Subcutaneous abdominal adipose tissue (tissue), 5 donors: ENCODE measurements at regions not wholly inside any gene's neighbourhood (a gene's known extent, or its start where the extent isn't known, plus 50 kb on each side); places are given as distances from the start of the nearest gene placed in this dataset.

Source experiments
- H3K27ac ChIP-seq: one replicate; pipeline ENCODE4 v1.7.0; 2013; ENCODE audit warnings: low read depth, mild to moderate bottlenecking, inconsistent platforms, low read length, moderate library complexity
- H3K27me3 ChIP-seq, 5 donors: one replicate each; pipeline ENCODE4 v1.7.0; 2013; ENCODE audit warnings: low read length in 5 of 5, inconsistent platforms in 1 of 5; ENCODE audit not compliant: control insufficient read depth in 5 of 5, insufficient read depth in 4 of 5
- H3K36me3 ChIP-seq, 5 donors: one replicate each; pipeline ENCODE4 v1.7.0; 2013; ENCODE audit warnings: low read length in 5 of 5; ENCODE audit not compliant: control insufficient read depth in 5 of 5, insufficient read depth in 5 of 5
- H3K4me1 ChIP-seq, 5 donors: one replicate each; pipeline ENCODE4 v1.7.0; 2013; ENCODE audit warnings: low read length in 5 of 5, mild to moderate bottlenecking in 3 of 5, moderate library complexity in 1 of 5; ENCODE audit not compliant: control insufficient read depth in 5 of 5, insufficient read depth in 5 of 5
- H3K4me3 ChIP-seq, 5 donors: one replicate each; pipeline ENCODE4 v1.7.0; 2013; ENCODE audit warnings: low read length in 5 of 5, low read depth in 1 of 5
- H3K9ac ChIP-seq, 5 donors: one replicate each; pipeline ENCODE4 v1.7.0; 2013; ENCODE audit warnings: low read length in 5 of 5, mild to moderate bottlenecking in 4 of 5, moderate library complexity in 3 of 5
- H3K9me3 ChIP-seq, 5 donors: one replicate each; pipeline ENCODE4 v1.7.0; 2013; ENCODE audit warnings: low read length in 5 of 5; ENCODE audit not compliant: control insufficient read depth in 5 of 5
- donor health status: healthy.
- donor health status: healthy.
- donor health status: healthy.
- donor health status: healthy.
- donor health status: healthy.

DNA sequence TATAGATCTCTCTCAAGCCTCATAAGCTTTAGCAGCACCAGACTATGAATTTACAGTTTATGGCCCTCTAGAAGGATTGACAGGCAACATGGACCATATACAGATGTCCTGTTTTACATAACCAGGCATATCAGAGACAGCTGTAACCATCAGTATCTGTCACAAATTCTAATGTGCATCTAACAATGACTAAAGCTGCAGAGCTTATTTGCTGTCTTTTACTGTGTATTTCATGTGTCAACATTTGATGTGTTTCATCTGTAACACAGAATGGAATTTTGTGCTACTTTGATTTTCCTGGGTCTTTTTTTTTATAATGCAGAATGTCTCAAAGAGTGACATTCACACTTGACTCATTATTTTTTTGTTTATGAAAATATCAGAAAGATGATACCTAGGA is 348.3 kb downstream of the SLC16A7 start:
- Histone ChIP-seq H3K36me3 (no peaks in the 10 kb centered on the region), H3K9me3 (no peaks in the 10 kb centered on the region), H3K27ac (no peak overlapping the region), H3K4me3 (no peak overlapping the region), H3K4me1 (no peaks in the 10 kb centered on the region), H3K27me3 (no peaks in the 10 kb centered on the region), H3K9ac (no peak overlapping the region)

DNA sequence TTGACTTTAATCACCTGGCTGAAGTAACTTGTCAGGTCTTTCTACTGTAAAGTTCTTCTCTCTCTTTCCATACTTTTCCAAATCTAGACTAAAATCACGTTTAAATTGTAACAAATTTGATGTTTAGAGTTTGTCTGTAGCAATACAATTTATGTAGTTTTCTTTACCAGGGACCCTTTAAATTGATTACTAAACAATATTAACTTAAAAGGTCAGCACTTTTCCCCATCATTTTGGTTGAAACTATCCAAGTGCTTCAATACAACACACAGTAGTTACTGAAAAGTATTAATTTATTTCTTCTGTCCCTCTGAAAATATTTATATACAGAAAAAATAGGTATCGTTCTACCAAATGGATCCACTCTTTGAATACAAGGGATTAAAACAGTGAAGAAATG is 350.8 kb downstream of the SLC16A7 start:
- Histone ChIP-seq H3K4me1 (no peaks in the 10 kb centered on the region), H3K36me3 (no peaks in the 10 kb centered on the region), H3K9me3 (no peaks in the 10 kb centered on the region), H3K27me3 (no peaks in the 10 kb centered on the region), H3K9ac (no peak overlapping the region), H3K4me3 (no peak overlapping the region), H3K27ac (no peak overlapping the region)

DNA sequence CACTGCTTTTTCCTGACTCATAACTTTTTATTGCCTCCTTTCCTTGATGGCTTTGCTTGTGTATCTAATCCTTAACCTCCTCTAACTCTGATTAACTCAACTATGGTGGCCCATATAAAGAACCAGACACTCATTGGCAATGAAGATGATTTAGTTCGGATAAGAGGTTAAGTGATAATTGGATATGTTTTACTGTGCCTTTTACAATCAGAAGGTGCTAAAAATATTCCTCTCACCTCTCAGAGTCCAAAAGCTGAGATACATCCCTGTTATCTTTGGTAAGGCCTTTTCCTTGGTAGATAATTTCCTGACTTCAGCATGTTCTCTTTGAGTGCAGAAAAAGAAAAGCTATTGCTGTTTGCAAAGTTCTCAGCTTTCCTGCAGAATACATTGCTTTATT is 367.7 kb downstream of the SLC16A7 start:
- H3K27ac ChIP-seq: no peak overlapping the region
- no peaks in the 10 kb centered on the region for H3K36me3 ChIP-seq
- no peak overlapping the region for H3K9ac ChIP-seq
- no peak overlapping the region for H3K4me3 ChIP-seq
- H3K9me3 ChIP-seq: no peaks in the 10 kb centered on the region
- H3K4me1 ChIP-seq: no peaks in the 10 kb centered on the region
- H3K27me3 ChIP-seq: no peaks in the 10 kb centered on the region

DNA sequence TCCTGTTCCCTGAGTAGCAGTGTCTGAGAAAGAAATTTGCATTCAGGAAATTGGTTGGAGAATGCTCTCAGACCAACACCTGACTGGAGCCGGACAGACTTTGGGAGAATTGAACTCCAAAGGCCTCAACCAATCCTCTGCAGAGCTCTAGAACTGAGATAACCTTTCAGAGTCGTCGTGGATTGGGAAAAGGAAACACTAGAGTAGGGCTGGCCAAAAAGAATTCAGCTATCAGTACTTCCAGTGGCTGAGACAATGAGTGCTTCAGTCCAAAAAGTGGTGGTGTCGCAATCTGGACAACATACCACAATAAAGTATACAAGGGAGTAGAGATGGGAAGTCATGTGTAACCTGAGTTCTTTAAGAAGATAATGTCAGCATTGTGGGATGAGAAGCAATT is 377.1 kb downstream of the SLC16A7 start:
- no peak overlapping the region for H3K4me3 ChIP-seq
- H3K4me1 ChIP-seq: no peaks in the 10 kb centered on the region
- H3K36me3 ChIP-seq: no peaks in the 10 kb centered on the region
- H3K9me3 ChIP-seq: no peaks in the 10 kb centered on the region
- no peak overlapping the region for H3K27ac ChIP-seq
- H3K27me3 ChIP-seq: no peaks in the 10 kb centered on the region
- H3K9ac ChIP-seq: no peak overlapping the region

DNA sequence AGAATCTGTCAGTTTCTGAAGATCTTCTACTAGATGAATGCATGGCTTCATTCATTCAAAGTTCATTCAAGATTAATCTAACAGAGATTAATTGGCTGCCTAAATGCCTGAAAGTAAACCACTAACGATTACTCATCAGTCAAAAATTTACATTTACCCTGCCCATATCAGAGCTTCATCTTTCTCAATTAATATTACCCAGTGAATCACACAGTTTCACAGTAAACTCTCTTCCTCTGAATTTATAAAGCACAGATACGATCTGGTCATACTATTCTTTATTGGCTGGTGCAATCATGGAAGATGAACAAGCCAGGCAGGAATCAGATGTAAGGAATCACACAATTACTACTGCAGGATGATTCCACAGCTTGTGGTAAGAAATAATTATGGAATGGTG is 377.7 kb downstream of the SLC16A7 start:
- Histone ChIP-seq H3K9me3 (no peaks in the 10 kb centered on the region), H3K9ac (no peak overlapping the region), H3K4me1 (no peaks in the 10 kb centered on the region), H3K4me3 (no peak overlapping the region), H3K27me3 (no peaks in the 10 kb centered on the region), H3K36me3 (no peaks in the 10 kb centered on the region), H3K27ac (no peak overlapping the region)

DNA sequence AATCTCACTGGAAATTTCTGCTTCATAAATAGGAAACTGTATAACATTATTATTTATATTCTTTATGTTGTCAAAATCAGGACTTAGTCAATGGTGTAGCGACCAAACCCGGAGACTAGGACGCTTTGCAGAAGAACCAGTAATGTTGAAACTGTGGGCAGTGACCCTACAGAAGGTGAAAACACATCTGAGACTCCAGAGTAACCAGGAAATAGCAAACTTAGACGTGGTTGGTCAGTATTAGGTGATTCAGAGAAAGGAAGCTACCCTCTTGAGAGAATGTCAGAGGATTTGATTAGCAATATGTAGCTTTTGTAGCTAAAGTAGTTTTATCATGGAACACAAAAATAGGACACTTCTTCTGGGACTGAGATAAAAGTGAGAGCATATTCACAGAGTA is 381.9 kb downstream of the SLC16A7 start:
- H3K36me3 ChIP-seq: no peaks in the 10 kb centered on the region
- no peaks in the 10 kb centered on the region for H3K9me3 ChIP-seq
- H3K9ac ChIP-seq: no peak overlapping the region
- no peaks in the 10 kb centered on the region for H3K4me1 ChIP-seq
- H3K27ac ChIP-seq: no peak overlapping the region
- no peak overlapping the region for H3K4me3 ChIP-seq
- no peaks in the 10 kb centered on the region for H3K27me3 ChIP-seq

DNA sequence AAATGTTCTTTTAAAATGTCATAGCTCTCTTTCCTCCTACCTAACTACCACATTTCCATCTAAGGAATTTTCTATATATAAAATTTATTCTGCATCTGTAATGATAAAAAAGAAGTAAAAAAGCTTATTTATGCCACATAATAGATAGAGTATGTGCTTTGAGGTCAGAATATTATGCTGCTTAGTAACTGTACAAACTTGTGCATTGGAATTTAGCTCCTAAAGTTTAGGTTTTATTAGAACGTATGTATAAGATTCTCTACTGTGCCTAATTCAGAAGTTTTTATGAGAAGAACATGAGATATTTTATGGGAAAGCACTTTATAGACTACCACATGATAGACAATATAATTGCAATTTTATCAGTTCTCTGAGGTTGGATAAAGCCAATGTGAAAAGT is 384.6 kb downstream of the SLC16A7 start:
- Histone ChIP-seq H3K4me3 (no peak overlapping the region), H3K27me3 (no peaks in the 10 kb centered on the region), H3K4me1 (no peaks in the 10 kb centered on the region), H3K36me3 (no peaks in the 10 kb centered on the region), H3K9ac (no peak overlapping the region), H3K9me3 (no peaks in the 10 kb centered on the region), H3K27ac (no peak overlapping the region)

DNA sequence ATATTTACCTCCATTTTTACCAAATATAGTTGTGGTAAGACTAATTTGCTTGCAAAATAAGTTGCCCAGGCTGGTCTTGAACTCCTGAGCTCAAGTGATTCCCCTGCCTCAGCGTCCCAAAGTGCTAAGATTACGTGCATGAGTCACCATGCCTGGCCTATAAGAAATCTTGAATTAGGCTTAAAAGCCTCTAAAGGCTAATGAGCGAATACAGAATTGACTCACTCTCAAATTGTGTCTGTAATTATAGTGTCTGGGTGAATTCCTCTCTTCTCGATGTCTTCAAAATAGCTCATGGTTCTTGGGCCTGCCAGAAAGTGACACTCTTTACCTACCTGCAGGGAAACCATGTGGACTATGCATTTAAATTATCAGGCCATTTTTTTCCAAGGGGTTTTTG is 403.5 kb downstream of the SLC16A7 start:
- H3K9me3 ChIP-seq: no peaks in the 10 kb centered on the region
- H3K36me3 ChIP-seq: no peaks in the 10 kb centered on the region
- no peak overlapping the region for H3K4me3 ChIP-seq
- H3K27ac ChIP-seq: no peak overlapping the region
- no peak overlapping the region for H3K9ac ChIP-seq
- no peaks in the 10 kb centered on the region for H3K4me1 ChIP-seq
- no peaks in the 10 kb centered on the region for H3K27me3 ChIP-seq

DNA sequence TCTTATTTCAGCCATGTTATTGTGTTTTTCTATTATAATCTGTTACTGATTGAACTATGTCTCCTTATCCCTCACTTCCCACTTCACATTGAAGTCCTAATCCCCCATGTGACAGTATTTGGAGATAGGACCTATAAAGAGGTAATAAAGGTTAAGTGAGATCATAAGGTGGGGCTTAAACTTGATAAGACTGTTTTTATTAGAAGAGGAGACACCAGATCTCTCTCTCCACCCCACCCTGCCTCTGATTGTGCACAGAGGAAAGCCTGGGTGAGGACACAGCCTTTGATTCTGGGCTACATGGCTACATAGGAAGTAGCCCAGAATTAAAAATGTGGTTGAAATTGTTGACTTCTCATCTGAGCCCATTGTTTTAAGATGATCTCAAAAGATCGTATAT is 414.7 kb downstream of the SLC16A7 start:
- no peaks in the 10 kb centered on the region for H3K36me3 ChIP-seq
- no peaks in the 10 kb centered on the region for H3K4me1 ChIP-seq
- no peak overlapping the region for H3K9ac ChIP-seq
- no peak overlapping the region for H3K27ac ChIP-seq
- H3K4me3 ChIP-seq: no peak overlapping the region
- H3K9me3 ChIP-seq: no peaks in the 10 kb centered on the region
- H3K27me3 ChIP-seq: no peaks in the 10 kb centered on the region

DNA sequence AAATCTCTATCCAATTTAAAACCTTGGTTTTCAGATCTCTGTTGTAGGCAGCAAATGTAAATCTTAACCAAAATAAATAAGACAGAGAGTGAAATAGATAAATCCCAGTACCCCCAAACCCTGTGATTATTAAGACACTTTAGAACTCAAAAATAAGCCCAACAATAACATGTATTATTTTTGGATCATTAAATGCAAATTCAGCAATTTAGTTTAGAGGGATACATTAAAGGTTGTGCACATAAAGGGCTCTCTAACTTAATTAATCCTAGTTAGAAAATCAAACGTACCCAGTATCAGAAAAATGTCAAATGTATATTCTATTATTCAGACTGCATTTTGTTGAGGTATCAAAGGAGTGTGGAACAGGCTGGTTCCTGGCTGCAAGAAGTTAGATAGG is 416.8 kb downstream of the SLC16A7 start:
- Histone ChIP-seq H3K4me3 (no peak overlapping the region), H3K9me3 (no peaks in the 10 kb centered on the region), H3K36me3 (no peaks in the 10 kb centered on the region), H3K4me1 (no peaks in the 10 kb centered on the region), H3K27ac (no peak overlapping the region), H3K27me3 (no peaks in the 10 kb centered on the region), H3K9ac (no peak overlapping the region)

DNA sequence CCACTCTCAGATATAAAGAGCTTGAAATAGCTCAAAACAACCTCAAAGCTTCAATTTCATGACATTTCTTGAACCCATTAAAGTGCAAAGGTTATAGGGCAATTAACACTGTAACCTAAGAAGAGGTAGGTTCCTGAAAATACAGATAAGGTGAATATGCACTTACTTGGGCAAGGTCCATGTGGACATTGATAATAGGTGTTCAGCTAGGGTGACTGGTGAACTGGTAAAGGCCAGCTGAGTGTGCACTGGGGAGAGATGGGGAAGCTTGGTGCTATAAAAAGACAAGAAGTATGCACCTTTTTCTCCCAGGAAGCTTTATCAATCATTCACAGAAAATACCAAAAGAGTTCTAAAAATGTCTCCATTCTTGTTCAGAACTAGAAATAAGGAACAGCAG is 418.6 kb downstream of the SLC16A7 start:
- H3K27ac ChIP-seq: no peak overlapping the region
- no peaks in the 10 kb centered on the region for H3K36me3 ChIP-seq
- no peak overlapping the region for H3K4me3 ChIP-seq

More for the DNA sequence above, 418.6 kb downstream of the SLC16A7 start:
- H3K9me3 ChIP-seq: no peaks in the 10 kb centered on the region
- no peaks in the 10 kb centered on the region for H3K4me1 ChIP-seq
- no peaks in the 10 kb centered on the region for H3K27me3 ChIP-seq
- H3K9ac ChIP-seq: no peak overlapping the region
